Limb (tissue), 2 donors: ENCODE measurements at regions not wholly inside any gene's neighbourhood (a gene's known extent, or its start where the extent isn't known, plus 50 kb on each side); places are given as distances from the start of the nearest gene placed in this dataset.
"Not testable (repeated sequence)": the region's sequence is repeated elsewhere in the genome, so short reads cannot be mapped to it uniquely, and the experiment has no call there.

ENCODE experiments used
- DNase-seq, 2 donors: peaks; one replicate each; pipeline ENCODE4 v3.0.0-alpha.2; 2016; ENCODE audit errors: extremely low spot score in 2 of 2

- DNase-seq, result no peak
Observed at GRCh38 chr10:52965509-52965908, 192.9 kb upstream of the MBL2 start.

GRCh38 chr10:52961323-52961722 lies 188.7 kb upstream of the MBL2 start:
- peak in 1 of 2 donors; percentile 14 for DNase-seq

GRCh38 chr10:52959810-52960209 lies 187.2 kb upstream of the MBL2 start:
- no peak for DNase-seq

- DNase-seq, result no peak
Observed at GRCh38 chr10:52956861-52957260, 184.3 kb upstream of the MBL2 start.

DNA sequence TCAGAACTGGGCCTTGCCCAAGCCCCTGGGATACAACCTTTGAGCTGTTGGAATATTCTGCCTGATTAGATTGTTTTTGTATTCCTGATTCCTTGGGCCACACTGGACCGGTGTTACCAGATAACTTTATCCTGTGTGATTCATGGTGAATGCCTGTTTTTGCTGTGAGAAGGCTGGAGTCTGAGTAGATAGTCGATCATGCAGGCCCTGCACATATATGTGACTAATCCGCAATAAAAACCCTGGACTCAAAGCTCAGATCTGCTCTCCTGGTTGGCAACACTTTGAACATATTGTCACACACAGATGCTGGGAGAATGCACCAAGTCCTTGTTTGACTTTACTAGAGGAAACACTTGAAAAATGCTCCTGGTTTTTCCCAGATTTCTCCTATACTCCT lies 183.9 kb upstream of the MBL2 start:
- no peak for DNase-seq

- DNase-seq, result no peak
Observed at GRCh38 chr10:52955337-52955736, 182.8 kb upstream of the MBL2 start.

GRCh38 chr10:52954407-52954806 lies 181.8 kb upstream of the MBL2 start:
- DNase-seq, result no peak

DNA sequence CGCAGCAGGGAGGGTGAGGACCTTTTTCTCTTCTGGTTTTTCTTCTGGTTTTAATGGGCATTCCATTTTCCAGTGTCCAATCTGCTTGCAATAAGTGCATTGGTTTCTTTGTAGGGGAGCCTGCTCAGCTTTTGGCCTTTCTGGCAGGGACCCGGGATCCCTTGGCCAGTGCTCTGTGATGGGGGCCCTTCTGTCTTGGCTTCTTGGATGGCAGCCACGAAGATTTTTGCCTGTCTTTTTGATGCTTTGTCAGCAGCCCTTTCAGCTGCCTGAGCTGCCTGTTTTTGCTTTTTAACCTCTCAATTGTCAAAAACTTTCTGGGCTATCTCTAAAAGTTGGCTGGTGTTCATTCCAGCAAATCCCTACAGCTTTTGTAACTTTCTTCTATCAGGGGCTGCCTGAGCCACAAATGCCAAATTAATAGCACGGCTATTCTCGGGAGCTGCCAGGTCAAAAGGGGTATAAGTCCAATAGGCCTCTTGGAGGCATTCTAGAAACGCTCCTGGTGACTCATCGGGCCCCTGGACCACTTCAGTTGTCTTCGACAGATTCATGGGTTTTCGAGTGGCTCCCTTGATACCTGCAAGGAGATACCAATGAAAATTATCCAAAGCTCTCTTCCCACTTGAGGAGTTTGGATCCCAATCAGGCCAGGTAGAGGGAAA lies 179.9 kb upstream of the MBL2 start:
- DNase-seq, result no peak

DNA sequence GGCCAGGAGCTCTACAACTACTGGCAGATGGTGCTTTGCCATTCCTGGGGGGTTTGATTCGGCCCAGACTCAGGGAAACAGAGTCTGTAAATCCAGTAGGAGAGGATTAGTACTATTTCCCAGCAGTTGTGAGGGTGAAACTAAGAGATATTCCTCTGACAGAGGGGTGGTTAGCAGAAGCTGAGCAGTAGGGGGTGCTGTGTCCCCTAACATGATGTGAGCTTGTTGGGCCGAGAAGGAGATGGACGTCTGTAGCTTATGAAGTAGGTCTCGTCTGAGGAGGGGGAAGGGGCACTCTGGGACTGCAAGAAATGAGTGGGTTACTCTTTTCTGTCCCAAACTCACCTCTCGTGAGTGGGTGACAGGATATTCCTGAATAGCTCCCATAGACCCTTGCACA lies 179.2 kb upstream of the MBL2 start:
- no peak for DNase-seq

DNA sequence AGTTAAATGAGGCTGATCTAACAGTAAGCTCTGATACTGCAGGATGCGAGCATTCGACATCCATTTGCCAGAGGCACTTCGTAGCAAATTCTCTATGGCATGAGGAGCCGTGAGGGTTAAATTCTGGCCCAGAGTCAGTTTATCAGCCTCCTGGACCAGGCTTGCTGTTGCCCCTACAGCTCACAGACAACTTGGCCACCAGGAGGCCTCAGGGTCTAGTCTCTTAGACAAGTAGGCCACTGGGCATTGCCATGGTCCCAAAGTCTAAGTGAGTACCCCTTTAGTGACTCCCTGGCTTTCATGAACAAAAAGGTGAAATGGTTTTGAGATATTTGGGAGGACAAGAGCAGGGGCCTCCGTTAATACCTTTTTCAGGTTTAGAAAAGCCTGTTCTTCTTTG lies 178.0 kb upstream of the MBL2 start:
- no peak for DNase-seq

GRCh38 chr10:52949899-52950298 lies 177.3 kb upstream of the MBL2 start:
- DNase-seq, result no peak

DNA sequence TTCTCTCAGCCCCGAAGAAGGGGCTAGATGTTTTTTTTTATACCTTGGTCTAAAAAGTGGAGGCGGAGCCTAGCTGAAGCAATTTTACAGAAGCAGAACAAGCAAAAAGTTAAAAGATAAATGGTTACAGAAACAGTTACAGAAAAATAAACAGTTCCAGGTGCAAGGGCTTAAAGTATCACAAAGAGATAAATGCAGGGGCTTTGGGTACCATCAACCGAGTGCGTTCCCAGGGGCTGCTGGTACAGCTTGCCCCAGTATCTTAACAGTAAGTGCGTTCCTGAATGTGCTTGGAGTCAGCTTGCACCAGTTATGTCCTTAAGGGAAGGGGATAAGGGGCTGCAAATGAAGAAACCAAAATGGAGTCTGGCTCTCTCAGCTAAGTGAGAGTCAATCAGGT lies 173.9 kb upstream of the MBL2 start:
- DNase-seq, result no peak

DNA sequence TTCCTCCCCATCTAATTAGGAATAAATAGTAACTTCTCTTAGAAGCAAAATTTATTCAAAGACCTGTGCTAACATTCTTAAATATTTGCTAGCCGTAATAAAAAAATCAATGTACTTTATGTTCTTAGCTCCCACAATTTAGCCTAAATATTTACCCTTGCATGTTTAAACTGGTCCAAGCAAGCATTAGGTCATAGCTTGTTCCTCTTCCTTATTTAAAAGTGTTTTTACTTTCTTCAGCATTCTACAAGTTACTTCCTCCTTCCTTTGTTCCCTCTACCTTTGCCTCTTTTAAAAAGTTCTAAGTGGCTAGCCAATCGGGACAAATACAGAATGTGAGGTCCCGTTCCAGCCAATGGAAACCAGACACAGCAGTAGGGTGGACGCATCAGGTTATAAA lies 172.9 kb upstream of the MBL2 start:
- DNase-seq, result not testable (repeated sequence)

- DNase-seq, result peak in 1 of 2 donors; percentile 18
Observed at GRCh38 chr10:52940921-52941320, 168.3 kb upstream of the MBL2 start.

- DNase-seq, result no peak
Observed at GRCh38 chr10:52939894-52940293, 167.3 kb upstream of the MBL2 start.

DNA sequence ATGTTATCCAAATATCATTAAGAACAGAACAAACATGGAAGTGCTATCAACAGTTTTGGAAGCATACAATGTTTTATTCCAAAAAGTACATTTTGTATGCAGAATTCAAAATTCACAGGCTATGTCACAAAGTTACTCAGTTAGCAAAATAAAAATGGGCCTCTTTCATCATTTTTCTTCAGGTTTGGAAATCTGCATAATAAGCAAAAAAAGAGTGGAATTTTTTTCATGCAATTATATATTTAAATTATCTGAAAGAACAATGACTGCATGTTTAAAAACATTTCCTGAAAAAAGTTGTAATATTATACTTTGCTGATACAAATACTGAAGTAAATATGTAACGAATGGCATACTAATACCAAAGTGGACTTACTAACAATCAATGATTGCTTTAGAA lies 161.2 kb upstream of the MBL2 start:
- no peak for DNase-seq

GRCh38 chr10:52927678-52928077 lies 155.1 kb upstream of the MBL2 start:
- DNase-seq, result no peak

GRCh38 chr10:52923520-52923919 lies 150.9 kb upstream of the MBL2 start:
- no peak for DNase-seq

- no peak for DNase-seq
Observed at GRCh38 chr10:52918714-52919305, 146.2 kb upstream of the MBL2 start.

DNA sequence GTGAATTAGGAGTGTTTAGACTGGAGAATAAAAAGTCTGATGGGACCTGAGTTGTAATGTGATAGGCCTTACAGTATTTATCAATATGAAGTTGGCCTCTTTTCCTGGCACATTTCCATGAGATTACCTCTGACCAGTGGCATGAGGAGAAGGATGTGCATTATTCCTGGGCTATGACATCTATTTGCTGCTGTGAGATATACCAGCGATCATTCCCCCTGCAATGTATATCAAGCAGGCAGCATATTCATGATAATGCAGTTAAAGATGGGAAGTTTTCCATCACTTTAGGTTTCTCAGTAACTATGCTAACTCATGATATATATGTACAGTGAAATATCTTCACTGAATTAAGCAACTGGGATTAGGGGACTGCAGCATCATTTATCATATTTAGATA lies 142.8 kb upstream of the MBL2 start:
- DNase-seq, result no peak

DNA sequence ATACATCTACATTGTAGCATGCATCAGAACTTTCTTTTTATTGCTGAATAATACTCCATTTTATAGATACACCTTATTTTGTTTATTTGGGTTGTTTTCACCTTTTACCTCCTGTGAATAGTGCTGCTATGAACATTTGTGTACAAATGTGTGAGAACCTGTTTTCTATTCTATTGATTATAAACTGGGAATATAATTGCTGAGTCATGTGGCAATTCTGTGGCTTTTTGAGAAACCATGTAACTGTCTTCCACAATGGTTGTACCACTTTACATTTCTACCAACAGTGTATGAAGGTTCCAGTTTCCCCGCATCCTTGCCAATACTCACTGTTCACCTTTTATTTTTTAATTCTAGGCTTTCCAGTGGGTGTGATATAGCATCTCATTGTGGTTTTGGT lies 138.6 kb upstream of the MBL2 start:
- no peak for DNase-seq

- DNase-seq, result no peak
Observed at GRCh38 chr10:52908478-52908877, 135.9 kb upstream of the MBL2 start.

- DNase-seq, result no peak
Observed at GRCh38 chr10:52906046-52906445, 133.5 kb upstream of the MBL2 start.
